ENCODE measurements at regions not wholly inside any gene's neighbourhood (a gene's known extent, or its start where the extent isn't known, plus 50 kb on each side); places are given as distances from the start of the nearest gene placed in this dataset.

- H3K27ac Mint-ChIP-seq: no peak overlapping the region
- H3K36me3 Mint-ChIP-seq: no peaks in the 10 kb centered on the region
- H3K4me1 Mint-ChIP-seq (ENCODE audit: low read depth): no peaks in the 10 kb centered on the region
- H3K4me3 Mint-ChIP-seq: no peak overlapping the region
- no peaks in the 10 kb centered on the region for H3K9me3 Mint-ChIP-seq (ENCODE audit: low read depth)
- peaks cover 10% of the 10 kb centered on the region for H3K27me3 Mint-ChIP-seq
Measured at GRCh38 chr9:1659363-1659690, 355.8 kb upstream of the SMARCA2 start.

DNA sequence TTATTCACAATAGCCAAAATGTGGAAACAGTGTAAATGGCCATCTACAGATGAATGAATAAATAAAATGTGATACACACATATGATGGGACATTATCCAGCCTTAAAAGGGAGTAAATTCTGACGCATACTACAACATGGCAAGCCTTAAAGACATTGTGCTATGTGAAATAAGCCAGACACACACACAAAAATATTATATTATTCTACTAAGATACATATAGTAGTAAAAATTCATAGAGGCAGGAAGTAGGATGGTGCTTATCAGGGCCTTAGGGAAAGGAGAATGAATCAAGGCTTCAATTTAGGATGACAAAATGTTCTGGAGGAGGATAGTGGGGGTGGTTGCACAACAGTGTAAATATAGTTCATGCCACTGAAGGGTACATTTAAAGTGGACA lies 346.7 kb upstream of the SMARCA2 start:
- no peaks in the 10 kb centered on the region for H3K36me3 Mint-ChIP-seq
- no peaks in the 10 kb centered on the region for H3K27me3 Mint-ChIP-seq
- no peaks in the 10 kb centered on the region for H3K4me1 Mint-ChIP-seq (ENCODE audit: low read depth)
- no peak overlapping the region for H3K4me3 Mint-ChIP-seq
- H3K9me3 Mint-ChIP-seq (ENCODE audit: low read depth): no peaks in the 10 kb centered on the region
- no peak overlapping the region for H3K27ac Mint-ChIP-seq

- H3K4me3 Mint-ChIP-seq: no peak overlapping the region
- no peaks in the 10 kb centered on the region for H3K36me3 Mint-ChIP-seq
- no peaks in the 10 kb centered on the region for H3K9me3 Mint-ChIP-seq (ENCODE audit: low read depth)
- H3K4me1 Mint-ChIP-seq (ENCODE audit: low read depth): no peaks in the 10 kb centered on the region
- no peak overlapping the region for H3K27ac Mint-ChIP-seq
- peaks cover 1% of the 10 kb centered on the region for H3K27me3 Mint-ChIP-seq
Measured at GRCh38 chr9:1673300-1673699, 341.8 kb upstream of the SMARCA2 start.

DNA sequence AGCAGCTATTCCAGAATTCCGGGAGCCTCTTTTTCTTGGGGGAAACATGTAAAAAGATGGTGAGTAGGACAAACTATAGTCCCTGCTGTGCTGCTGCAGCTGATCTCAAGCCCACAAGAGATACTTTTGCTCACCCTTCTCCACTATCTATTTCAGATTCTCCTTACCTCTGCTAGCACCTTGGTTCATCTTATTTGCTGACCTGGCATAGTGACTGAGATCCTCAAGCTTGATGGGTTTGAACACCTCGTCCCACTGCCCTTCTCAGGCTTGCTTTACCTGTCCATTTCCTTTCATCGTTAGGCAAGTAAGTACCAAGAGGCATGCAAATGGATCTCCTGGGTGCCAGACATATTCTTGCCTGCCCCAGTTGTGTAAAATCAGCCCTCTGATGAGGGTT lies 338.4 kb upstream of the SMARCA2 start:
- Mint-ChIP-seq H3K4me1 (ENCODE audit: low read depth) (no peaks in the 10 kb centered on the region), H3K27me3 (peaks cover 1% of the 10 kb centered on the region), H3K9me3 (ENCODE audit: low read depth) (no peaks in the 10 kb centered on the region), H3K4me3 (no peak overlapping the region), H3K27ac (no peak overlapping the region), H3K36me3 (no peaks in the 10 kb centered on the region)

DNA sequence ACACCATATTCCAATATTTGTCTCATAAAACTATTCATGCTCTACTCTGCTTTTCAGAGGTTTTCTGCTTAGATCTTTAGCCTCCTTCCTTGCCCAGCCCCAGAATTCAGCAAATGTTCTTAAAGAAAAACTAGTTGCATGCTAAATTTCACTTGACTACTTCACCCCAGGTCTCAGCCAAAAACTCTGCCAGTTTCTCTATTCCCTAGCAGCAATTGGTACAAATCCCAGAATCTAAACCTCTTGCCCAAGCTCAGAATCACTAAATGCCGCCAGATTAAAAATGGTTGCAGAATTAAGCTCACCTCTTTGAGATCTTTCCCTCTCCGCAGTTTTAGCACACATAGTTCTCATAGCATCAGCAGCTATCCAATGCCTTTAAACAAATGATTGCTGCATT lies 331.2 kb upstream of the SMARCA2 start:
- H3K4me1 Mint-ChIP-seq (ENCODE audit: low read depth): no peaks in the 10 kb centered on the region
- no peak overlapping the region for H3K4me3 Mint-ChIP-seq
- H3K27ac Mint-ChIP-seq: no peak overlapping the region
- peaks cover 11% of the 10 kb centered on the region for H3K27me3 Mint-ChIP-seq
- H3K36me3 Mint-ChIP-seq: no peaks in the 10 kb centered on the region
- no peaks in the 10 kb centered on the region for H3K9me3 Mint-ChIP-seq (ENCODE audit: low read depth)

- Mint-ChIP-seq H3K4me1 (ENCODE audit: low read depth) (no peaks in the 10 kb centered on the region), H3K27me3 (peaks cover 14% of the 10 kb centered on the region), H3K27ac (no peak overlapping the region), H3K4me3 (no peak overlapping the region), H3K9me3 (ENCODE audit: low read depth) (no peaks in the 10 kb centered on the region), H3K36me3 (no peaks in the 10 kb centered on the region)
Measured at GRCh38 chr9:1698991-1699390, 316.2 kb upstream of the SMARCA2 start.

DNA sequence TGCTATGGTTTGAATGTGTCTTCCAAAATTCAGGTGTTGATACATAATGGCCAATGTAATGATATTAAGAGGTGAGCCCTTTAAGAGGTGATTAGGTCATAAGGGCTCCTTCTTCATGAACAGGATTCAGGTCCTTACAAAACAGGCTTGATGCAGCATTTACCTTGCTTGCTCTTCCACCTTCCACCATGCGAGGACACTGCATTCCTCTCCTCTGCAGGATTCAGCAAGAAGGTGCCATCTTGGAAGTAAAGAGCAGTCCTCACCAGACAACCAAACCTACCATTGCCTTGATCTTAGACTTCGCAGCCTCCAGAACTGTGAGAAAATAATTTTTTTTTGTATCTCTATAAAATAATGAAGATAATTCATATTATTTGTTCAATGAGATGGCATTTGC lies 314.0 kb upstream of the SMARCA2 start:
- no peaks in the 10 kb centered on the region for H3K4me1 Mint-ChIP-seq (ENCODE audit: low read depth)
- no peak overlapping the region for H3K4me3 Mint-ChIP-seq
- H3K27me3 Mint-ChIP-seq: peaks cover 15% of the 10 kb centered on the region
- no peak overlapping the region for H3K27ac Mint-ChIP-seq
- H3K36me3 Mint-ChIP-seq: no peaks in the 10 kb centered on the region
- no peaks in the 10 kb centered on the region for H3K9me3 Mint-ChIP-seq (ENCODE audit: low read depth)

DNA sequence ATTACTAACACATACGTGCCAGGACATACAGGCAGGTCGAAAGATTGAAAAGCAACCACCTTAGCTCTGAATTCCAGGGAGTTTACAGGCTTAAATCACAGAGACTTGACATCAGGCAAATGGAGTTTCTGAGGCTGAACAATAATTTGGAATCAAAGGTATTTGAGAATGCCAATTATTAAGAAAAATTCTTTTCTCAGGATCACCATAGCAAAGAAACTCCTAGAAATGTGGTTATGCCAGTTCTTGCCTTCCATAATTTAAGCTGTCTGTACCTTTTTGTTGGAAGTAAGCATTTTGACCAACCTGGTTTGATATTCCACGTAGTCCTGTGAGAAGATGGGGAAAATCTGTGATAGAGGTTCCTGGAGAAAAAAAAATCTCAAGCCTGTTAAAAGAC lies 312.4 kb upstream of the SMARCA2 start:
- no peaks in the 10 kb centered on the region for H3K9me3 Mint-ChIP-seq (ENCODE audit: low read depth)
- no peak overlapping the region for H3K4me3 Mint-ChIP-seq
- no peak overlapping the region for H3K27ac Mint-ChIP-seq
- H3K36me3 Mint-ChIP-seq: no peaks in the 10 kb centered on the region
- H3K4me1 Mint-ChIP-seq (ENCODE audit: low read depth): no peaks in the 10 kb centered on the region
- H3K27me3 Mint-ChIP-seq: peaks cover 18% of the 10 kb centered on the region

DNA sequence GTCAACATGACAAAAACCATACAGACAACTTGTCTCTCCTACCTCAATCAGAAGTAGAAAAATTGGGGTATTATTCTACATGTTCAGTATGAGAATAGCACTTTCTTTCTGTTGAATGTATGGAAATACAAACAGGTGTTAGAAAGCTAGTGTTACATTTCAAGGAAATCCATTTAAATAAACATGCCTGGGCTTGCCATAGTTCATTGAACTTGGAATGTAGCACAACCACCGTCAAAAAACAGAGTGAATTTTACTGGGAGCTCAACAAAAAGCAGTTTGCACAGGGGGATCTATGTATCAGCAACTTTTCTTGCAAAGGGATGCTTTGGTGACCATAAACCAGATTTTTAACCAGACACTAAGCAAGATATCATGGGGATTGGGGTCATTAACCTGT lies 307.9 kb upstream of the SMARCA2 start:
- no peak overlapping the region for H3K4me3 Mint-ChIP-seq
- no peaks in the 10 kb centered on the region for H3K36me3 Mint-ChIP-seq
- no peaks in the 10 kb centered on the region for H3K9me3 Mint-ChIP-seq (ENCODE audit: low read depth)
- H3K27ac Mint-ChIP-seq: no peak overlapping the region
- no peaks in the 10 kb centered on the region for H3K4me1 Mint-ChIP-seq (ENCODE audit: low read depth)
- peaks cover 13% of the 10 kb centered on the region for H3K27me3 Mint-ChIP-seq

DNA sequence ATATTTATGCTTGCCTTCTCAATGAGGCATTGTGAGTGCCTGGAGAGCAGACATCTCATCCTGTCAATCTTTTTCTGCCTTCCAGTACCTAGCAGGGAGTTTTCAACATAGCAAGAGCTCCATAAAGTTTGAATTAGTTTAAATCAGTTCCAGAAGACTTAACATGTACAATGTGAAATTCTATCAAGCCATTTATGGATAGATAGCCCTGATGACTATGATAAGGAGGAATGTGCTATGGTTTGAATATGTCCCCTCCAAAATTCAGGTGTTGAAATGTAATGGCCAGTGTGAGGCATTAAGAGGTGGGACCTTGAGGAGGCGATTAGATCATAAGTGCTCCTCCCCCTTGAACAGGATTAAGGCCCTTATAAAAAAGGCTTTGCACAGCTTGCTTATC lies 306.9 kb upstream of the SMARCA2 start:
- H3K27me3 Mint-ChIP-seq: peaks cover 13% of the 10 kb centered on the region
- no peaks in the 10 kb centered on the region for H3K9me3 Mint-ChIP-seq (ENCODE audit: low read depth)
- no peak overlapping the region for H3K27ac Mint-ChIP-seq
- no peak overlapping the region for H3K4me3 Mint-ChIP-seq
- H3K36me3 Mint-ChIP-seq: no peaks in the 10 kb centered on the region
- no peaks in the 10 kb centered on the region for H3K4me1 Mint-ChIP-seq (ENCODE audit: low read depth)

DNA sequence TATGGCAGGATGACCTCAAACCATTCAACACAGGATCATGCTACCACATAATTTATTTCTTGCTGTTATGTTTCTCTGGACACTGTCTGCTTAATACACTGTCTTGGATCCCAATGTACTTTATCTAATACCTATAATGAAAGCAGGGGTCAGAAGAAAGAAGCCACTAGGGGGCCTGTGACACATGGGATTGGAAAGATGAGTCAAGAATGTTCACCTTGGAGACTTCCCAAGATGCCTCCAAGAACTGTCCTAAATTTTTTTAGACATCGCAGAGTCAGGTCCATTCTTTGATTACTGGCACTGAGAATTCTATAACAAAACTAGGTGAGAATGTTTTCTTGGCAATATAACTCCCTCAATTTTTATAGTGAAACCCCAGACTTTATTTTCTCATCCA lies 305.8 kb upstream of the SMARCA2 start:
- H3K9me3 Mint-ChIP-seq (ENCODE audit: low read depth): no peaks in the 10 kb centered on the region
- H3K27ac Mint-ChIP-seq: no peak overlapping the region
- H3K36me3 Mint-ChIP-seq: no peaks in the 10 kb centered on the region
- peaks cover 10% of the 10 kb centered on the region for H3K27me3 Mint-ChIP-seq
- no peaks in the 10 kb centered on the region for H3K4me1 Mint-ChIP-seq (ENCODE audit: low read depth)
- H3K4me3 Mint-ChIP-seq: no peak overlapping the region

DNA sequence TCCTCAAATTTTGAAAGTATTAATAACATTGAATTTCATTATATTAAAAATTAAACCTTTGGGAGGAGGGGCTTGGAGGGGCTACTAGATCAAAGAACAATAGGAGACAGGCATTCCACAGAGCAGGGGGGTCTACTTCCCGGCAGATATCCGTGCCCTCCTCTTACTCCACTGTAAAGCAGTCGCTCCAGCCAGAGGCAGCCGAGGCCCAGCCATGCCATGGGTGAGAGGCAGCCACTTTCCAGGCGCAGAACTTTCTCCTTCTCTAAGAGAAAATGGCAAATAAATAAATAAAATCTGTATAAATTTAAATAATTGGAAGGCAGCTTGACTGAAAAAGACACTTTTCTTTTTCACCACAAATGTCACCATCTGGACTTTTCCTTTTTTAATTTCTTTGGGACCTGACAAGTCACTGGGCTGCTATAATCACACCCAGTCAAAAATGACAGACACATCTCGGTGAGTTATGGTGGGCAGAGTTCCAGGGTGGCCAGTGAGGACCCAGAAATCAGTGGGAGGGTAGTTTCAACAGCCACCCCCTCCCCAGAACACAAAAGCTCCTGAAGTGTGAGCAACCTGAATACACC lies 302.2 kb upstream of the SMARCA2 start:
- Mint-ChIP-seq H3K36me3 (no peaks in the 10 kb centered on the region), H3K27ac (no peak overlapping the region), H3K9me3 (ENCODE audit: low read depth) (no peaks in the 10 kb centered on the region), H3K4me1 (ENCODE audit: low read depth) (no peaks in the 10 kb centered on the region), H3K27me3 (peaks cover 10% of the 10 kb centered on the region), H3K4me3 (no peak overlapping the region)

DNA sequence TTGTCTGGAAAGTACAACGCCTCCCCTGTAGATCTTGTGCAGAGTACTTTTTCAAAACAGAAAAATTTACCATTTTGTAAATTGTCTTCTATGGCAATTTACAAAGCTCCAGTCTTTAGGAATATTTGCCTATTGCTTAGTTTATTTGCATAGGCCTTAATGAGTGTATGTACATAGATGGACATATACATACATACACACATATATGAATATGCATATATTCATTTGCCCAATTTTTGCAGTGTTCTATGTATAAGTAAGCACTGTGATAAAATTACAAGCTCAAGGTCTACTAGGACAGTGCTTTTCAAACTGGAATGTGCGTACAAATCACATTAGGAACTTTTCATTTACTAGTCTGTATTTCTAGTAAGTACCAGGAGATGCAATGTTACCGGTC lies 301.3 kb upstream of the SMARCA2 start:
- no peak overlapping the region for H3K27ac Mint-ChIP-seq
- H3K36me3 Mint-ChIP-seq: no peaks in the 10 kb centered on the region
- peaks cover 9% of the 10 kb centered on the region for H3K27me3 Mint-ChIP-seq
- H3K9me3 Mint-ChIP-seq (ENCODE audit: low read depth): peaks cover 2% of the 10 kb centered on the region
- H3K4me3 Mint-ChIP-seq: no peak overlapping the region
- no peaks in the 10 kb centered on the region for H3K4me1 Mint-ChIP-seq (ENCODE audit: low read depth)

DNA sequence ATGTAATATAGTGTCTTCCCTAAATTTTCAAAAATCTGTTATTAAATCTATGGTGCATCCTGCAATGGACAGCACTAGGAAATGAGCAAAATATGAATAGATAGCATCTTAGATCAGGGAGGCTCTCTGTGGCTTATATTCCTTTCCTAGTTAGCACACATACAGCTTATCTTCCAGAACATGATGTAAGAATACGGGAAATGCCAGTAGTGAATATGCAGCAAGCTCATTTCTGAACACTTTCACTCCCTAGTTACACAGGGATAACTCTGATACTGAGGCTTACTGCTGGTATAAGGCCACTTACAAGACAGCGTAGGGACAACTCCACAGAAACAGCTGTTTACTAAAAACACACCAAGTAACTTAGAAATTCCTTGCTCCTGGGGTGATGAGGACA lies 297.3 kb upstream of the SMARCA2 start:
- H3K4me1 Mint-ChIP-seq (ENCODE audit: low read depth): no peaks in the 10 kb centered on the region
- peaks cover 22% of the 10 kb centered on the region for H3K27me3 Mint-ChIP-seq
- H3K9me3 Mint-ChIP-seq (ENCODE audit: low read depth): peaks cover 4% of the 10 kb centered on the region
- no peaks in the 10 kb centered on the region for H3K36me3 Mint-ChIP-seq
- H3K4me3 Mint-ChIP-seq: no peak overlapping the region
- H3K27ac Mint-ChIP-seq: no peak overlapping the region

DNA sequence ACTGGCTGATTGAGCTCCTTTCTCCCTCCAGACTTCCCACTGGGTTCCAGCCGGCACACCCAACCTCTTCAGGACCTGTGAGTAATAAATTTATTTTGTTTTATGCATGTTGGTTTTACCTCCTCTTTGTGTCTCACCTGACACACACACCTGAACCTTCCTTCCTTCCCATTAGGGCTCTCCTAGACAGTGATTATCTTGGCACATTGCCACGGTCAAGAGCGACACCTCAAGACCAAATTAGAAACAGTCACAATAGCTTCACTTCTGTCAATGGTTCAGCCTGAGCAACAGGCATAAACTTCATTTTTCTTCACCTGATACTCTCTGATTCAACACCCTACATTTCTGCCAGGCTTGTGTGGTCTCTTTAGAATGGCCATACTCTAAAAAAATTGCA lies 296.3 kb upstream of the SMARCA2 start:
- peaks cover 22% of the 10 kb centered on the region for H3K27me3 Mint-ChIP-seq
- no peak overlapping the region for H3K4me3 Mint-ChIP-seq
- H3K36me3 Mint-ChIP-seq: no peaks in the 10 kb centered on the region
- H3K9me3 Mint-ChIP-seq (ENCODE audit: low read depth): peaks cover 4% of the 10 kb centered on the region
- H3K4me1 Mint-ChIP-seq (ENCODE audit: low read depth): no peaks in the 10 kb centered on the region
- no peak overlapping the region for H3K27ac Mint-ChIP-seq

DNA sequence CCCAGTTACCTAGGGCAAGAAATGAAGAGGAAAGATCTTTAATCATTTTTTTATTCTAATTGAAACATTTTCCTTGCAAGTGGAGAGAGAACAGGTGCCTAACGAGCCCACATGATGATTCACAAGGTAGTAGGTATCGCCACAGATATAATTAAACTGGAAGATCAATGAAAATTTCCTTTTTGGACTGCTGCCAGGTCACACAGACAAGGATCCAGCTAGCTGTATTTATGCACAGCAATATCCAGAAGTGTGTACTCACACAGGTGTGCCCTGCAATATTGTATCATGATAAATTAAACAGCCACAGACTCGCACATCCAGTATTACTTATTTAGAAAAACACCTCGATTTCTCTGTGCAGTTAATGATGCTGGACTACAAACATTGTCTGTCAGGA lies 294.0 kb upstream of the SMARCA2 start:
- Mint-ChIP-seq H3K27ac (no peak overlapping the region), H3K4me3 (no peak overlapping the region), H3K27me3 (peaks cover 24% of the 10 kb centered on the region), H3K4me1 (ENCODE audit: low read depth) (no peaks in the 10 kb centered on the region), H3K36me3 (no peaks in the 10 kb centered on the region), H3K9me3 (ENCODE audit: low read depth) (peaks cover 4% of the 10 kb centered on the region)

DNA sequence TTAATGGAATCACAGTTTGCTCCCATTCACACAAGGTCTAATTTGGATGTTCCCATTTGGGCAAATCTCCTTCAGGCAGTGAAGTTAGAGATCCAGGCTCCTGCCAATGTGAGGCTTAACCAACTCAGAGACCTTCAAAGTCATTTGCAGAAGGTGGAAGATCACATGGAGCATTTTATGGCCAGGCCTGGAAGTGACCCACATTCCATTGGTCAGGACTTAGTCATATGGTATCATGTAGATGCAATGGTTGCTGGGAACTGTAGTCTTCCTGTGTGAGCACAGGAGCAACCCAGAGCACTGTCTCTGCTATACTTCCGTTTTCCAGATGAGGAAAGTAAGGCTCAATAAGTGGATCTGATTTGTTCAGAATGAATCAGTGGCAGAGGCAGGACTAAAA lies 292.7 kb upstream of the SMARCA2 start:
- Mint-ChIP-seq H3K36me3 (no peaks in the 10 kb centered on the region), H3K9me3 (ENCODE audit: low read depth) (peaks cover 4% of the 10 kb centered on the region), H3K27ac (no peak overlapping the region), H3K27me3 (peaks cover 25% of the 10 kb centered on the region), H3K4me3 (no peak overlapping the region), H3K4me1 (ENCODE audit: low read depth) (no peaks in the 10 kb centered on the region)
